PC-3 (cell line): ENCODE measurements at regions not wholly inside any gene's neighbourhood (a gene's known extent, or its start where the extent isn't known, plus 50 kb on each side); places are given as distances from the start of the nearest gene placed in this dataset.
A peak's percentile ranks its signal among the peaks of the same experiment; 100 is the strongest.

Experiments
- ATAC-seq: fragments of 200-7000 bp; cut with Tn5 transposase; 2 replicates; pipeline ENCODE4 v1.9.1; 2020; ENCODE audit warnings: mild to moderate bottlenecking, moderate library complexity
- BruUV-seq: library from RNA; stranded (reverse); fragments of 400-500 nt; replicated peaks from 2 replicates; lab custom pipeline; 2021; lab: Mats Ljungman, UMichigan
- CTCF ChIA-PET: fragments of 300-600 bp; sonication (Branson Sonifier 250); formaldehyde crosslinking; loops from one replicate; lab custom pipeline; 2022; ENCODE audit warnings: antibody characterized with exemption; lab: Charles Lee
- POLR2A ChIA-PET: fragments of 300-600 bp; sonication (Branson Sonifier 250); formaldehyde crosslinking; loops from one replicate; lab custom pipeline; 2022; ENCODE audit warnings: antibody characterized with exemption; ENCODE audit not compliant: unreplicated experiment; lab: Charles Lee
- DNase-seq: peaks from one replicate; pipeline ENCODE4 v3.0.0-alpha.2; 2015
- H2AFZ ChIP-seq: fragments of 300-600 bp; sonication (generic); 2 replicates; pipeline ENCODE4 v1.6.0; 2016; ENCODE audit warnings: antibody characterized with exemption, low read length
- H3F3A ChIP-seq: fragments of 300-600 bp; sonication (generic); one replicate; pipeline ENCODE4 v1.6.0; 2017; ENCODE audit warnings: antibody characterized with exemption, low read length, control low read depth, mild to moderate bottlenecking; ENCODE audit not compliant: unreplicated experiment
- H3K27ac ChIP-seq: fragments of 300-600 bp; sonication (generic); 2 replicates; pipeline ENCODE4 v1.5.1; 2016; ENCODE audit warnings: mild to moderate bottlenecking, low read length
- H3K27me3 ChIP-seq: fragments of 300-600 bp; sonication (generic); 2 replicates; pipeline ENCODE4 v1.6.1; 2016; ENCODE audit warnings: low read length, mixed read lengths
- H3K36me3 ChIP-seq: fragments of 300-600 bp; sonication (generic); 2 replicates; pipeline ENCODE4 v1.6.1; 2016; ENCODE audit warnings: low read depth, mixed run types, low read length, mixed read lengths
- H3K4me1 ChIP-seq: fragments of 300-600 bp; sonication (generic); 2 replicates; pipeline ENCODE4 v1.5.1; 2016; ENCODE audit warnings: low read length; ENCODE audit not compliant: insufficient read depth
- H3K4me2 ChIP-seq: fragments of 300-600 bp; sonication (generic); 2 replicates; pipeline ENCODE4 v1.6.0; 2016; ENCODE audit warnings: low read length
- H3K4me3 ChIP-seq: fragments of 300-600 bp; sonication (generic); 2 replicates; pipeline ENCODE4 v1.5.1; 2016; ENCODE audit warnings: mild to moderate bottlenecking, low read length, mixed read lengths
- H3K79me2 ChIP-seq: fragments of 300-600 bp; sonication (generic); 2 replicates; pipeline ENCODE4 v1.6.1; 2017; ENCODE audit warnings: low read length, mixed read lengths
- H3K9ac ChIP-seq: fragments of 300-600 bp; sonication (generic); 2 replicates; pipeline ENCODE4 v1.6.0; 2016; ENCODE audit warnings: mild to moderate bottlenecking, low read length
- H3K9me2 ChIP-seq: fragments of 300-600 bp; sonication (generic); replicated peaks from 2 replicates; pipeline ENCODE4 v1.6.1; 2016; ENCODE audit warnings: mixed run types, low read length, mixed read lengths
- H3K9me3 ChIP-seq: fragments of 300-600 bp; sonication (generic); 2 replicates; pipeline ENCODE4 v1.6.1; 2016; ENCODE audit warnings: low read length, mixed read lengths
- H4K20me1 ChIP-seq: fragments of 300-600 bp; sonication (generic); 2 replicates; pipeline ENCODE4 v1.6.1; 2016; ENCODE audit warnings: low read length, mixed read lengths
- EZH2 ChIP-seq: fragments of 300-600 bp; sonication (generic); IDR thresholded peaks from one replicate; pipeline ENCODE4 v1.6.1; 2017; ENCODE audit warnings: antibody characterized with exemption, mild to moderate bottlenecking, low read length; ENCODE audit not compliant: unreplicated experiment
- EZH2phosphoT487 ChIP-seq: fragments of 300-600 bp; sonication (generic); IDR thresholded peaks from 2 replicates; pipeline ENCODE4 v1.6.1; 2018; ENCODE audit warnings: mild to moderate bottlenecking, antibody characterized with exemption, low read length, borderline replicate concordance
- intact Hi-C: fragments of 100-400 bp; cut with micrococcal nuclease; formaldehyde crosslinking; loops from 2 replicates; pipeline ENCODE4 v1.9.0; 2023
- TF ChIP-seq, protein P1 (sequence below): fragments of 300-600 bp; sonication (generic); conservative IDR thresholded peaks from 2 replicates; pipeline ENCODE4 v1.5.1; 2017; ENCODE audit warnings: antibody characterized with exemption, low read depth, mild to moderate bottlenecking, low read length

GRCh38 chr13:33543631-33544265, 258.2 kb upstream of the STARD13 start:
- Histone ChIP-seq H2AFZ (peak overlapping the region; percentile 89; the same call in 1 of the 2 replicates), H3K4me1 (peaks cover 31% of the 10 kb centered on the region)
- ATAC-seq: no peak

DNA sequence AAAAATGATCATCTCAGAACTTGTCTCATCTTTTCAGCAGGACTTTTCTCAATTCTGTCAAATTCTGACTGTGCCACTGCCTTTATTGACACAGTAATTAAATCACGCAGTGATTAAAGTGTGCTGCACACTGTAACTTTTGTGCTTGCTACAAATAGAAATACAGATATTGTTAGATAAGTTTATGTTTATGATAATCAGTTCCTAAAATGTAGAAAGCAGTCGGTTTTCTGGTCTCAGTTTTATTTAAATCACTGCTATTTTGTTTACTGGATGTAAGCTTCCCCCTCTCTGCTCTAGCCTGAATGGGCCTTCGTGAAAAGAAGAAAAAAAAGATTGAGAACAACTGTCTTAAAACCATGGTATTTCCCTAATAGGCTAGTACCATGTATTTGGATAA, 258.8 kb upstream of the STARD13 start:
- DNase-seq (no peak), ATAC-seq (no peak)
- TF ChIP-seq EZH2 (no peak), EZH2phosphoT487 (no peak)
- TF ChIP-seq, protein P1, sequence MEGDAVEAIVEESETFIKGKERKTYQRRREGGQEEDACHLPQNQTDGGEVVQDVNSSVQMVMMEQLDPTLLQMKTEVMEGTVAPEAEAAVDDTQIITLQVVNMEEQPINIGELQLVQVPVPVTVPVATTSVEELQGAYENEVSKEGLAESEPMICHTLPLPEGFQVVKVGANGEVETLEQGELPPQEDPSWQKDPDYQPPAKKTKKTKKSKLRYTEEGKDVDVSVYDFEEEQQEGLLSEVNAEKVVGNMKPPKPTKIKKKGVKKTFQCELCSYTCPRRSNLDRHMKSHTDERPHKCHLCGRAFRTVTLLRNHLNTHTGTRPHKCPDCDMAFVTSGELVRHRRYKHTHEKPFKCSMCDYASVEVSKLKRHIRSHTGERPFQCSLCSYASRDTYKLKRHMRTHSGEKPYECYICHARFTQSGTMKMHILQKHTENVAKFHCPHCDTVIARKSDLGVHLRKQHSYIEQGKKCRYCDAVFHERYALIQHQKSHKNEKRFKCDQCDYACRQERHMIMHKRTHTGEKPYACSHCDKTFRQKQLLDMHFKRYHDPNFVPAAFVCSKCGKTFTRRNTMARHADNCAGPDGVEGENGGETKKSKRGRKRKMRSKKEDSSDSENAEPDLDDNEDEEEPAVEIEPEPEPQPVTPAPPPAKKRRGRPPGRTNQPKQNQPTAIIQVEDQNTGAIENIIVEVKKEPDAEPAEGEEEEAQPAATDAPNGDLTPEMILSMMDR: no peak
- H3K36me3 ChIP-seq: no peaks in the 10 kb centered on the region
- no peaks in the 10 kb centered on the region for H3K79me2 ChIP-seq
- ChIA-PET POLR2A (no interaction called here), CTCF (no interaction called here)
- no peaks in the 10 kb centered on the region for H3K9me2 ChIP-seq
- no peaks in the 10 kb centered on the region for H4K20me1 ChIP-seq
- H3K4me3 ChIP-seq: no peak overlapping the region
- H2AFZ ChIP-seq: 0 out of 2 replicates have a peak overlapping the region, but pooled peaks have one; percentile 89
- H3F3A ChIP-seq: peaks cover 8% of the 10 kb centered on the region
- peak overlapping the region; percentile 95; the same call in 1 of the 2 replicates for H3K9ac ChIP-seq
- intact Hi-C loops: loop anchor here (5.0 to 10.0 kb wide), 4 partner anchors 57 to 897 kb away; no protein-coding TSS in a partner anchor
- H3K27ac ChIP-seq: 0 out of 2 replicates have a peak overlapping the region, but pooled peaks have one; percentile 97
- no peaks in the 10 kb centered on the region for H3K9me3 ChIP-seq
- no peaks in the 10 kb centered on the region for H3K27me3 ChIP-seq
- no TSS peak for BruUV-seq
- H3K4me1 ChIP-seq: peaks cover 31% of the 10 kb centered on the region
- peak overlapping the region; percentile 92 for H3K4me2 ChIP-seq

More at GRCh38 chr13:33543631-33544265, 258.2 kb upstream of the STARD13 start:
- POLR2A ChIA-PET: no interaction called here
- H3K4me3 ChIP-seq: peak overlapping the region; percentile 71
- peak overlapping the region; percentile 97 for H3K27ac ChIP-seq
- H3K9me2 ChIP-seq: no peaks in the 10 kb centered on the region
- no peaks in the 10 kb centered on the region for H3K9me3 ChIP-seq
- H4K20me1 ChIP-seq: no peaks in the 10 kb centered on the region
- no peaks in the 10 kb centered on the region for H3K36me3 ChIP-seq
- TF ChIP-seq EZH2 (no peak), EZH2phosphoT487 (no peak)
- TF ChIP-seq, protein P1: no peak
- CTCF ChIA-PET: no interaction called here
- BruUV-seq: no TSS peak
- H3K27me3 ChIP-seq: no peaks in the 10 kb centered on the region
- no peaks in the 10 kb centered on the region for H3K79me2 ChIP-seq
- peak overlapping the region; percentile 92 for H3K4me2 ChIP-seq
- peaks cover 8% of the 10 kb centered on the region for H3F3A ChIP-seq
- peak; percentile 8 for DNase-seq
- intact Hi-C loops: loop anchor here (1.0 to 10.0 kb wide), 5 partner anchors 56 to 896 kb away; no protein-coding TSS in a partner anchor
- peak overlapping the region; percentile 95 for H3K9ac ChIP-seq

- H3K4me1 ChIP-seq: peaks cover 31% of the 10 kb centered on the region
- ATAC-seq (no peak), DNase-seq (no peak)
- no peaks in the 10 kb centered on the region for H3K79me2 ChIP-seq
- BruUV-seq: no TSS peak
- H3K27ac ChIP-seq: no peak overlapping the region
- H3K4me2 ChIP-seq: no peak overlapping the region
- H3K4me3 ChIP-seq: no peak overlapping the region
- no peak overlapping the region for H3K9ac ChIP-seq
- H3K9me2 ChIP-seq: no peaks in the 10 kb centered on the region
- H3K27me3 ChIP-seq: no peaks in the 10 kb centered on the region
- intact Hi-C loops: loop anchor here (10.0 kb wide), 2 partner anchors 149 to 421 kb away; no protein-coding TSS in a partner anchor
- H3K9me3 ChIP-seq: no peaks in the 10 kb centered on the region
- H4K20me1 ChIP-seq: no peaks in the 10 kb centered on the region
- H3F3A ChIP-seq: peaks cover 8% of the 10 kb centered on the region
- CTCF ChIA-PET: no interaction called here
- no peaks in the 10 kb centered on the region for H3K36me3 ChIP-seq
- POLR2A ChIA-PET: no interaction called here
- TF ChIP-seq EZH2phosphoT487: no peak
- TF ChIP-seq EZH2: no peak
- TF ChIP-seq, protein P1: no peak
- no peak overlapping the region for H2AFZ ChIP-seq
Observed at GRCh38 chr13:33545492-33545891, 259.9 kb upstream of the STARD13 start.
